Liver (tissue), 8 donors: ENCODE measurements at regions not wholly inside any gene's neighbourhood (a gene's known extent, or its start where the extent isn't known, plus 50 kb on each side); places are given as distances from the start of the nearest gene placed in this dataset.

Experiments
- DNase-seq: peaks from one replicate; pipeline ENCODE4 v3.0.0-alpha.2; 2017; ENCODE audit warnings: low spot score
- H3K27ac ChIP-seq, 2 donors: one replicate each; pipeline ENCODE4 v1.7.0; 2013; ENCODE audit warnings: inconsistent platforms in 2 of 2, low read length in 2 of 2, control low read depth in 1 of 2, low read depth in 1 of 2, mild to moderate bottlenecking in 1 of 2
- H3K27me3 ChIP-seq, 4 donors: one replicate each; pipeline versions ENCODE4 v1.6.1 to v1.7.0; 2013; ENCODE audit warnings: low read length in 3 of 4, inconsistent platforms in 1 of 4, mild to moderate bottlenecking in 1 of 4, moderate library complexity in 1 of 4; ENCODE audit not compliant: control insufficient read depth in 4 of 4, insufficient read depth in 4 of 4
- H3K36me3 ChIP-seq, 4 donors: one replicate each; pipeline versions ENCODE4 v1.6.1 to v1.7.0; 2013; ENCODE audit warnings: low read length in 3 of 4, mild to moderate bottlenecking in 3 of 4, low read depth in 1 of 4, moderate library complexity in 1 of 4; ENCODE audit not compliant: control insufficient read depth in 4 of 4, insufficient read depth in 3 of 4
- H3K4me1 ChIP-seq, 4 donors: one replicate each; pipeline versions ENCODE4 v1.6.1 to v1.7.0; 2013; ENCODE audit warnings: low read length in 3 of 4, mild to moderate bottlenecking in 3 of 4, moderate library complexity in 1 of 4; ENCODE audit not compliant: control insufficient read depth in 4 of 4, insufficient read depth in 4 of 4
- H3K4me3 ChIP-seq, 3 donors: one replicate each; pipeline versions ENCODE4 v1.6.1 to v1.7.0; 2013; ENCODE audit warnings: low read length in 3 of 3, control low read depth in 1 of 3, low read depth in 1 of 3, mild to moderate bottlenecking in 1 of 3
- H3K9ac ChIP-seq, 2 donors: one replicate each; pipeline ENCODE4 v1.7.0; 2013; ENCODE audit warnings: low read length in 2 of 2, mild to moderate bottlenecking in 2 of 2, moderate library complexity in 2 of 2, control low read depth in 1 of 2, low read depth in 1 of 2
- H3K9me3 ChIP-seq, 4 donors: one replicate each; pipeline versions ENCODE4 v1.6.1 to v1.7.0; 2013; ENCODE audit warnings: low read length in 3 of 4; ENCODE audit not compliant: control insufficient read depth in 4 of 4
- ATF3 ChIP-seq: IDR thresholded peaks from 2 replicates; pipeline ENCODE4 v1.6.1; 2016; ENCODE audit warnings: antibody characterized with exemption
- CTCF ChIP-seq: fragments of 150-350 bp; IDR thresholded peaks from 2 replicates; pipeline ENCODE4 v1.5.1; 2017; ENCODE audit warnings: improper control_type of control experiment, low read depth, low read length; ENCODE audit not compliant: missing input control
- EGR1 ChIP-seq, 2 donors: IDR thresholded peaks; 2 replicates each; pipeline ENCODE4 v1.6.1; 2016 to 2018; ENCODE audit warnings: antibody characterized with exemption in 2 of 2, low read depth in 2 of 2
- FOXA1 ChIP-seq: IDR thresholded peaks from 2 replicates; pipeline ENCODE4 v1.6.1; 2016; ENCODE audit warnings: antibody characterized with exemption
- FOXA2 ChIP-seq: IDR thresholded peaks from 2 replicates; pipeline ENCODE4 v1.6.1; 2016; ENCODE audit warnings: antibody characterized with exemption
- GABPA ChIP-seq, 2 donors: IDR thresholded peaks in 1 of 2; conservative IDR thresholded peaks in 1 of 2; 2 replicates each; pipeline ENCODE4 v1.6.1; 2016; ENCODE audit warnings: antibody characterized with exemption in 2 of 2, mild to moderate bottlenecking in 1 of 2, moderate library complexity in 1 of 2
- HNF4A ChIP-seq, 2 donors: conservative IDR thresholded peaks; 2 replicates each; pipeline ENCODE4 v1.6.1; 2016; ENCODE audit warnings: antibody characterized with exemption in 2 of 2, mild to moderate bottlenecking in 2 of 2
- HNF4G ChIP-seq: IDR thresholded peaks from 2 replicates; pipeline ENCODE4 v1.6.1; 2016; ENCODE audit warnings: antibody characterized with exemption
- JUND ChIP-seq, 2 donors: IDR thresholded peaks; 2 replicates each; pipeline ENCODE4 v1.6.1; 2016; ENCODE audit warnings: antibody characterized with exemption in 2 of 2
- MAX ChIP-seq: IDR thresholded peaks from 2 replicates; pipeline ENCODE4 v1.6.1; 2016; ENCODE audit warnings: antibody characterized with exemption
- NR2F2 ChIP-seq: IDR thresholded peaks from 2 replicates; pipeline ENCODE4 v1.6.1; 2016; ENCODE audit warnings: antibody characterized with exemption
- RAD21 ChIP-seq, 2 donors: IDR thresholded peaks; 2 replicates each; pipeline ENCODE4 v1.6.1; 2016; ENCODE audit warnings: antibody characterized with exemption in 2 of 2, mild to moderate bottlenecking in 2 of 2
- REST ChIP-seq: IDR thresholded peaks from 2 replicates; pipeline ENCODE4 v1.6.1; 2016; ENCODE audit warnings: antibody characterized with exemption, mild to moderate bottlenecking
- RXRA ChIP-seq, 2 donors: IDR thresholded peaks; 2 replicates each; pipeline ENCODE4 v1.6.1; 2017 to 2018; ENCODE audit warnings: antibody characterized with exemption in 2 of 2, mild to moderate bottlenecking in 1 of 2
- SP1 ChIP-seq: IDR thresholded peaks from 2 replicates; pipeline ENCODE4 v1.6.1; 2018; ENCODE audit warnings: antibody characterized with exemption, mild to moderate bottlenecking
- TAF1 ChIP-seq: conservative IDR thresholded peaks from 2 replicates; pipeline ENCODE4 v1.6.1; 2016; ENCODE audit warnings: antibody characterized with exemption, mild to moderate bottlenecking
- YY1 ChIP-seq: IDR thresholded peaks from 2 replicates; pipeline ENCODE4 v1.6.1; 2016; ENCODE audit warnings: antibody characterized with exemption, mild to moderate bottlenecking
- ZBTB33 ChIP-seq: IDR thresholded peaks from 2 replicates; pipeline ENCODE4 v1.6.1; 2016; ENCODE audit warnings: antibody characterized with exemption
- WGBS: extraction: QIAGEN DNeasy Blood & Tissue Kit; methylation state at CpG from one replicate; pipeline ENCODE4 v1.1.7; 2013; 5-methylcytosine and 5-hydroxymethylcytosine counted together
- donor health status: healthy.
- donor health status: healthy.
- donor health status: healthy.
- donor health status: healthy.
- donor health status: healthy.

GRCh38 chr1:118294875-118295642 is 110.0 kb upstream of the SPAG17 start:
- no peaks in the 10 kb centered on the region for H3K36me3 ChIP-seq
- no peaks in the 10 kb centered on the region for H3K4me1 ChIP-seq
- DNase-seq, result no peak
- no peak overlapping the region for H3K27ac ChIP-seq
- WGBS, result 83% methylated on average over 6 of the region's 6 CpGs
- no peaks in the 10 kb centered on the region for H3K9me3 ChIP-seq
- TF ChIP-seq YY1 (no peak), REST (no peak), CTCF (no peak), TAF1 (no peak), MAX (no peak), SP1 (no peak), ZBTB33 (no peak), GABPA (IDR thresholded peaks at IDR 0.05 in 1 of 2, conservative IDR thresholded peaks at IDR 0.05 in 1 of 2) (no peak), HNF4G (no peak), JUND (IDR thresholded peaks at IDR 0.05) (no peak), FOXA2 (no peak), FOXA1 (no peak), ATF3 (no peak), HNF4A (conservative IDR thresholded peaks at IDR 0.05) (no peak), EGR1 (IDR thresholded peaks at IDR 0.05; ENCODE audit: low read depth in 2 of 2) (no peak), NR2F2 (no peak), RAD21 (IDR thresholded peaks at IDR 0.05) (no peak), RXRA (IDR thresholded peaks at IDR 0.05) (no peak)
- no peak overlapping the region for H3K4me3 ChIP-seq
- no peak overlapping the region for H3K9ac ChIP-seq
- no peaks in the 10 kb centered on the region for H3K27me3 ChIP-seq
